ENCODE measurements at regions not wholly inside any gene's neighbourhood (a gene's known extent, or its start where the extent isn't known, plus 50 kb on each side); places are given as distances from the start of the nearest gene placed in this dataset.

- DNase-seq (ENCODE audit: low read depth), result no peak
Observed at GRCh38 chr1:106680216-106680615, 376.3 kb upstream of the PRMT6 start.

- no peak for DNase-seq (ENCODE audit: low read depth)
Observed at GRCh38 chr1:106680776-106681344, 375.6 kb upstream of the PRMT6 start.

DNA sequence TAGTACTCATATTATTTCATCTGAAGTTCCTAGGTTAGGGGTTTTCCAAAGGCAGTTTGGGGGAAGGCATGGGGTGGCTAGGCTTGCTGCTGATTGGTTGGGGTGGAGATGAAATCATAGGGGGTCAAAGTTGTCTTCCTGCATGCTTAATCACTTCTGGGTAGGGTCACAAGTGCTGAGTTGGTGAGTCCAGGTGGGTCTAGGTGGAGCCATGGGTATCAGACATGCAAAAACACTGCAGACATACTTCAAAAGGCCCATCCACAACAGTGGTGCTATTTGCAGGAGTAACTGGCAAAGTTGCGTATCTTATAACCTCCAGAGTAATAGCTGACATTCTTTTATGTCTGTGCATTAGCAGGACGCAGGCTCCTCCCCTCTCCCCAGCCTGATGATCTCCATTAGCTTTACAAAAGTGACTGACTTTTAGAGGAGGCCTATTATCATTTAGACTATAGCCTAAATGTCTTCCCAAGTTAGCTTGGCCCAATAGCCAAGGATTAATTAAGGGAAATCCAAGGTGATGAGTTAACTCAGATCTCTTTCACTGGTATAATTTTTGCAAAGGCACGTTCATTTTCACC, 374.4 kb upstream of the PRMT6 start:
- DNase-seq (ENCODE audit: low read depth), result no peak

DNA sequence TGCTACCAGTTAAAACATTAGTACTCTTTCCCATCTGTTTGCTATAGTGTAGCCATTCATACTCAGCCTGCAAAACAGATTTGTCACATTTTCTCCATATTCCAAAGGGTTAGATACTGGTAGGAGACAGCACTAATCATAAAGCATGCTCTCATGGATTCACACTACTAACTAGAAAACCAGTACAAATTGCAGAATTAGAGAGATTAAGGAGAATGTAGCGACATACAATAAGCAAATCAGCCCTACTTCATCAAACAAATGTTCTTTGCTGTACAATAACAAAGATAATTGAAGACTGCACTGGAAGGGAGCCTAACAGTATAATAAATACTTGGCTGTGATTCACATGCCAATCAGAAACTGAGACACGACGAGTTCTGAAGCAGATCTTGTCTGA, 368.0 kb upstream of the PRMT6 start:
- DNase-seq (ENCODE audit: low read depth), result no peak

- DNase-seq (ENCODE audit: low read depth), result no peak
Observed at GRCh38 chr1:106698660-106699059, 357.8 kb upstream of the PRMT6 start.

GRCh38 chr1:106699433-106699832, 357.0 kb upstream of the PRMT6 start:
- no peak for DNase-seq (ENCODE audit: low read depth)

DNA sequence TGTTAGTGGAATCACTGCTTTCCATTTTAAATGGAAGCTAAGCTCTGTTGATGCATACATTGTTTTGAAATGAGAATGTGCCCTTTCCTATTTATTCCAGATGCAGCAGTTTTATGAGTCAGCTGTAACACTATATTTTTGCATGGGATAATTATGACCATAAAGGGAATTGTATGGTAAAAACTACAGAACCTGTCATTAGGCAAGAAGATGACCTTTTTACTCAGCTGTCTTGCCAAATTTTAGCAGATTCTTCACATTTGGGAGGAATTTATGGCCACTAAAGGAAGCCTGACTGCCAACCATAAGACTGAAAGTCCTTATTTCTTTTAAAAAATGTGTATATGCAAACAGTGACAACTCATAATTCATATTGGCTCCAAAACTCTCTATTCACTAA, 356.3 kb upstream of the PRMT6 start:
- DNase-seq (ENCODE audit: low read depth), result no peak

DNA sequence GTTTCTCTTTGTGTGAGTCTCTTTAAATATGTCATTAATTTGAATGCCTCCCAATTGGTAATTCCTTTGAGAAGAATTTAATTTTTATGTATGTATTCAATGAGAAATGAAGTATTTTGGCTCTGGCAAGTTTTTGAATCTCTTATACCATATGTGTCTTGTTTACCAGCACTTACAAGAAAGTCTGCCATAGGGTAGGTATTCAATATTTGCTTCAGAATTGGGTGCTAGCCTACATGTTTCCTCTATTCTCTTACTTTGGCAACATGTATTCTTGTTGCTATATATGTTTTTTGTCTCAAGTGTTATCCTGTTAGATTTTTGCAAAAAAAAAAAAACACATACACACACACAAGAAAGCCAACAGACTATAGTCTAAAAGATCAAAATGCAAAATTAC, 350.5 kb upstream of the PRMT6 start:
- DNase-seq (ENCODE audit: low read depth), result no peak

- no peak for DNase-seq (ENCODE audit: low read depth)
Observed at GRCh38 chr1:106717591-106717990, 338.9 kb upstream of the PRMT6 start.

DNA sequence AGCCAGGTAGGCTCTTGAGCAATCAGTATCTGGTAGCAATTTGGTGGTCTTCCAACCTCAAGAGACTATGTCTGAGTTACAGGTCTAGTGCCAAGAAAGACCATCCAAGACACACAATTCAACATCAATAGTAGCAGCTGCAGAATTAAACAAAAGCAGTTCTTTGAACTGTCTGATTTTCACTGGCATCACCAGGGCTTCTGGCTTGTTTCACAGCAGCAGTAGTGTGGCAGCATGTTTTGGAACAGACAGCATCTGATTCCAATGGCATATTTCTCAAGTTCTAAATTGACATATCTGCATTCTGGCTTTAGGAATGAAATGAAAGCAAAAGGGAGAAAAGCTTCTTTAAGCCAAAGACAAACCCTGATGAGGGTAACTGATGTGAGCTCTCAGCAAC, 334.7 kb upstream of the PRMT6 start:
- no peak for DNase-seq (ENCODE audit: low read depth)

DNA sequence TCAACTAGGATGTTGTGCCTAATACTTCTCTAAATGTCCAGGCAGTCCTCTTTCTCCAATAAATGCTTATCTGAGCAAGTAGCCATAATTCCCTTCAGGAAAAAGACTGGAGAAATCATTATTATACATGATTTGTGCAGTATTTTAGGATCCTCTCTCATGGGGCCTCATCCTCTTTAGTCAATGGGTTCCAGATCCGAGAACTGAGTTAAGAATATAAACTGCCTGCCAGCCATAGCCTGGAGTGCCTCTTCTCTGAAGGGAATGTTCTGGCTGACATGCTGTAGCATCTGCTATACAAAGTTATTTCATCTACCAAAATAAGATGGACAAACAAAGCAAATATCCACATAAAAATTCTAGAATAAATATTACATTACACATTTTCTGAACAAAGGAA, 334.0 kb upstream of the PRMT6 start:
- DNase-seq (ENCODE audit: low read depth), result no peak

DNA sequence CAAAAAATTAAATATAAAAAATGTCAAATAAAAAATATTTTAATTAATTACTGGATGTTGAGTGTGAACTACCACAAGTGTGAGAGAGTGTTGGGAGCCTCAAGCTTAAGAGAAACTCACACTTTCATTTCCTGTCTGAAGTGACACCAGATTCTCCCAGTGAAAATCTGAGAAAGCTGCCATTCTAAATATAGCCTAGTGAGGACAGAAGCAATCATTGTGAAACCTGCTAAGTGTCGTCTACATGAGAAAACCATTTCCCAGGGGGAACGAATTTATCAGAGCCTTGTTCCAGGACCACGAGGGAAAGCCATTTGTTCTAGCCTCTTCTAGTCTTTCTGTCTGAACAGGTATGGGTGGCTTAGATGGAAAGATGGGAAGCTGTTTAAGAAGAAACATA, 329.3 kb upstream of the PRMT6 start:
- DNase-seq (ENCODE audit: low read depth), result no peak

GRCh38 chr1:106746448-106747085, 309.9 kb upstream of the PRMT6 start:
- no peak for DNase-seq (ENCODE audit: low read depth)

- no peak for DNase-seq (ENCODE audit: low read depth)
Observed at GRCh38 chr1:106747232-106747631, 309.2 kb upstream of the PRMT6 start.

DNA sequence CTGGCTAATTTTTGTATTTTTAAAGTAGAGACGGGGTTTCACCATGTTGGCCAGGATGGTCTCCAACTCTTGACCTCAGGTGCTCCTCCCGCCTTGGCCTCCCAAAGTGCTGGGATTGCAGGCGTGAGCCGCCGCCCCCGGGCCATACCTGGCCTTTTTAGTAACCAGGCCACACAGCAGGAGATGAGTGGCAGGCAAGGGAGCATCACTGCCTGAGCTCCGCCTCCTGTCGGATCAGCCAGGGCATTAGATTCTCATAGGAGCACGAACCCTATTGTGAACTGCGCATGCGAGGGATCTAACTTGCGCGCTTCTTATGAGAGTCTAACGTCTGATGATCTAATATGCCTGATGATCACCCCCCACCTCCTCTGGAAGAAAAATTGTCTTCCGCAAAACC, 308.7 kb upstream of the PRMT6 start:
- no peak for DNase-seq (ENCODE audit: low read depth)

DNA sequence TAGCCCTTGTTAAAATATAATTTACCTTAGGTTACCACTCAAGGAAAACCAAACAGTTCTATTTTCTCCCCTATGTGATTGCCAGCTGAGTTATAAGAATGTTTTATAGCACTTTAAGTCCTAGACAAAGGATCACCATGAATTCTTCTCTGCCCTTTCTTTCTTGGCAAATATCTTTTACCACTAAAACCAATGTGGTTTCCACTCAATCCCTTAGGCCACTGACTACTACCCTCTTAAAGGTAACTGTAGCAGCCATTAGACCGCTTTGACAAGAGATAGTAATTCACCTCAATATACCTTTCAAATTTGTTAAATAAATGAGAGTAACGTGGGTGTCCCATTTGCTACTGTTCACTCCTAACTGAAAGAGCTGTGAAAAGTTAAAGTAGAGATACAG, 307.9 kb upstream of the PRMT6 start:
- DNase-seq (ENCODE audit: low read depth), result no peak

DNA sequence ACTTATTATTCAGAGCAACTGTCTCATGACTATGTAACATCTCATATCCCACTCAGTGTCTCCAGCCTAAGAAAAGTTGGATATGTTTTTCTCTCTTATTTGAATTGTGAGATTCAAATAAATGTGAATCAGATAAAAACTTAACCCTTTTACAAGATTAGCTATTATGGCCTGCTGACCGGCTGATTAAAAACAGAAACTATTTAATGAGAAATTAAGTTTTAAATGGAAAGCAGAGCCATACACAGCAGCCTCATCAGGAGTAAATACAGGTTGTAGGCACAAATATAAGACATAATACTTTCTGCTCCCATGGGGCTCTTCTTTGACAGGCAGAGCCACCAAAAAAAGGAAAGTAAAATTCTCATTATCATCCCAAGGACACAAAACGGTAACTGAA, 307.0 kb upstream of the PRMT6 start:
- DNase-seq (ENCODE audit: low read depth), result no peak

DNA sequence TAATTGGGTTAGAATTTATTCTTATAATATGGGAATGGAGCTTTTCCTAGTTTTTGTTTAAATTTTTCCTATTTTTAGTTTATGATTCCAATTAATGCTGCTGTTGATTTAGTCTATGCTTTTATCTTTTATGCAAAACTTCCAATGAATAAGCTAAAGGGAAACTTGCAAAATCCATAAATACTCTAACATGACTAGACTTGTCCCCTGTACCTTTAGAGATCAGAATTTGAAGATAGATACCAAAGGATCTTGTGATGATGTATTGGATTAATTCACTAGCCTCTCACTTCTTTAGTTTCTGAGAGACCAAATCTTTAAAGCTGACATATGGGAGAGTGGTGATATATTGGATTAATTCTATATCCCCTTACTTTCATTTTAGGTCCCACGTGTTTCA, 306.6 kb upstream of the PRMT6 start:
- DNase-seq (ENCODE audit: low read depth), result no peak

- DNase-seq (ENCODE audit: low read depth), result no peak
Observed at GRCh38 chr1:106751002-106751401, 305.5 kb upstream of the PRMT6 start.

DNA sequence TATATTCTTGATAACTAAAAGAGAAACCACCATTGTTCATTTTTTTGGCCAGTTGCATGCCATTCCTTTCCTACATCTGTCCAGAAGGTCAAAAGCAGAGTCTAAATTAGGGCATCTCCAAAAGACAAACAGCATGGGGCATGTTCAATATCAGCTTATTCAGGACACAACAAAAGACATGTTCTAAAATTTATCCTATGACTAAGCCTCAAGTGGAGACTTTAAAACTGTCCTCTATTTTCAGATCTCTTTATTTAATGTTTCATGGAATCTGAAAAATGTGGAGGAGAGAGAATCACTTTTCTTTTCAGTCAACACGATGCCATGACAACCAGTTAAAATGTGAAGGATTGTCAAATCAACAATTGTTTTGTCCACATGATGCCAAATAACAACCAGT, 303.4 kb upstream of the PRMT6 start:
- no peak for DNase-seq (ENCODE audit: low read depth)

DNA sequence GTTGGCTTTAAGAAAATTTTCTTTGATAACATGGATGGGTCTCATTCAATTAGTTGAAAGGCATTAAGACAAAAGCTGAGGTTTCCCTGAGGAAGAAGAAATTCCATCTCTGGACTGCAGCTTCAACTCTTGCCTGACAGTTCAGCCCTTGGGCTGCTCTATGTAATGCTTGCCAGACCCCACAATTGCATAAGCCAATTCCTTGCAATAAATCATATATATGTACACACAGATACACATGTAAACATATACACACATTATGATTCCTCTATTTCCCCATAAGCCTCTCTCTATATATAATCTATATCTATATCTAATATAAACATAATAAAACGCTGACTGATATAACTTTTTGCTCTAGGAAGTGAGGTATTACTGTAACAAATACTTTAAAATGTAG, 301.5 kb upstream of the PRMT6 start:
- DNase-seq (ENCODE audit: low read depth), result no peak

DNA sequence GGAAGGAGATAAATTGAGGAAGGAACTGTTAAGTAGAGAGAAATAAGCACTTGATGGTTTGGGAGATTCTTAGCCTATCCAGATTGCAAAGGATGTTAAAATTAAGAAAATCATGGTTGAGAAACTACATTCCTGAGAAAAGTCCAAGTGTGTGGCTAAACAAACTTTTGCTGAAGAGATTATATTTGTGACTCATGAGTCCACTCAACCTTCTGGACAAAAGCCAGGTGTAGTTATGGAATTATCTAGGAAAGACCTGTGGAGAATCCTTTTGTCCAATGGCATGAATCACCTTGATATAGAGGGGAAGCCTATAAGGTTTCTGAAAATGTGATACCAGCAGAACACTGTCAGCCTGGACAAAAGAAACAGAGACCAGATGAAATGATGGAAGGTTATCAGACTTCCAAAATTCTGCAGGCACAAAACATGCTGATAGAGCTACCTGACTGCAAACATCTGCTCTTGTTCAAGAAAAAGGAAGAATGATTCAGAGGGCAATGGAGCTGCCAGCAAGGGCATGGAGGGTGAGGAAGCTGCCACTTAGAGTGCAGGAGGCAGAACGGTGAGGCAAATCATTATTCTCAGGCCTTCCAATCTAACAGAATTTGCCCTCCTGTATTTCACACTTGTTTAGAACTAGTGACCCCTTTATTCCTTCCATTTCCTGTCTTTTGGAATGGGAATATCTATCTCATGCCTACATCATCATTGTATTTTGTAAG, 300.6 kb upstream of the PRMT6 start:
- DNase-seq (ENCODE audit: low read depth), result peak; percentile 48

DNA sequence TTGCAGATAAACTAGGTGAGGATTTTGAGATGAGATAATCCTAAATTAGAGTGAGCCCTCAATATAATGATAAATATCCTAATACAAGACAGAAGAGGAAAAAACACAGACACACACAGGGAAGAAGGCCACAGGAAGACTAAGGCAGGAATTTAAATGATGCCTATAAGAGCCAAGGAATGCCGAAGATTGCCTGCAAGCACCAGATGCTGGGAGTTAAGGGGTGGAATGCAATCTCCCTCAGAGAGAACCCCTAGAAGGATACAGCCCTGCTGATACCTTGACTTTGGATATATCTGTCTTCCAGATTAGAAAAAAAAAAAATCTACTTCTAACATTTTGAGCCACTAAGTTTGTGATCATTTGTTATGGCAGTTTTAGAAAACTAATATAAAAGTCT, 299.7 kb upstream of the PRMT6 start:
- no peak for DNase-seq (ENCODE audit: low read depth)

All from non-pigmented ciliary epithelial cell (primary cell).